ENCODE measurements at regions not wholly inside any gene's neighbourhood (a gene's known extent, or its start where the extent isn't known, plus 50 kb on each side); places are given as distances from the start of the nearest gene placed in this dataset.

GRCh38 chr6:40049128-40049527 lies 114.9 kb upstream of the MOCS1 start:
- no peak for FAIRE-seq
- TF ChIP-seq POLR2A (IDR thresholded peaks at IDR 0.05; ENCODE audit: low read depth, low read length), result no peak

GRCh38 chr6:40044196-40044595 lies 109.9 kb upstream of the MOCS1 start:
- FAIRE-seq, result no peak
- no peak for TF ChIP-seq POLR2A (IDR thresholded peaks at IDR 0.05; ENCODE audit: low read depth, low read length)

More at GRCh38 chr6:40049128-40049527, 114.9 kb upstream of the MOCS1 start:
- DNase-seq (ENCODE audit: insufficient read length, low spot score), result no peak

GRCh38 chr6:40042232-40042631 lies 108.0 kb upstream of the MOCS1 start:
- TF ChIP-seq POLR2A (IDR thresholded peaks at IDR 0.05; ENCODE audit: low read depth, low read length), result no peak
- DNase-seq (ENCODE audit: insufficient read length, low spot score), result no peak
- no peak for FAIRE-seq

More at GRCh38 chr6:40044196-40044595, 109.9 kb upstream of the MOCS1 start:
- no peak for DNase-seq (ENCODE audit: insufficient read length, low spot score)

GRCh38 chr6:40039042-40039441 lies 104.8 kb upstream of the MOCS1 start:
- no peak for TF ChIP-seq POLR2A (IDR thresholded peaks at IDR 0.05; ENCODE audit: low read depth, low read length)
- FAIRE-seq, result no peak
- no peak for DNase-seq (ENCODE audit: insufficient read length, low spot score)

- DNase-seq (ENCODE audit: insufficient read length, low spot score), result no peak
- TF ChIP-seq POLR2A (IDR thresholded peaks at IDR 0.05; ENCODE audit: low read depth, low read length), result no peak
- FAIRE-seq, result no peak
Measured at GRCh38 chr6:40038626-40039025, 104.4 kb upstream of the MOCS1 start.

- no peak for DNase-seq (ENCODE audit: insufficient read length, low spot score)
- TF ChIP-seq POLR2A (IDR thresholded peaks at IDR 0.05; ENCODE audit: low read depth, low read length), result no peak
- no peak for FAIRE-seq
Measured at GRCh38 chr6:40037271-40037670, 103.0 kb upstream of the MOCS1 start.

GRCh38 chr6:40036186-40036585 lies 101.9 kb upstream of the MOCS1 start:
- FAIRE-seq, result no peak
- no peak for DNase-seq (ENCODE audit: insufficient read length, low spot score)
- TF ChIP-seq POLR2A (IDR thresholded peaks at IDR 0.05; ENCODE audit: low read depth, low read length), result no peak

GRCh38 chr6:40028449-40028848 lies 94.2 kb upstream of the MOCS1 start:
- DNase-seq (ENCODE audit: insufficient read length, low spot score), result no peak
- FAIRE-seq, result no peak
- no peak for TF ChIP-seq POLR2A (IDR thresholded peaks at IDR 0.05; ENCODE audit: low read depth, low read length)

- no peak for FAIRE-seq
- no peak for DNase-seq (ENCODE audit: insufficient read length, low spot score)
- no peak for TF ChIP-seq POLR2A (IDR thresholded peaks at IDR 0.05; ENCODE audit: low read depth, low read length)
Measured at GRCh38 chr6:40022867-40023266, 88.6 kb upstream of the MOCS1 start.

GRCh38 chr6:40020166-40020565 lies 85.9 kb upstream of the MOCS1 start:
- no peak for DNase-seq (ENCODE audit: insufficient read length, low spot score)
- no peak for FAIRE-seq
- no peak for TF ChIP-seq POLR2A (IDR thresholded peaks at IDR 0.05; ENCODE audit: low read depth, low read length)

GRCh38 chr6:40015530-40015929 lies 81.3 kb upstream of the MOCS1 start:
- DNase-seq (ENCODE audit: insufficient read length, low spot score) (no peak), FAIRE-seq (no peak)
- no peak for TF ChIP-seq POLR2A (IDR thresholded peaks at IDR 0.05; ENCODE audit: low read depth, low read length)

GRCh38 chr6:40011844-40012243 lies 77.6 kb upstream of the MOCS1 start:
- FAIRE-seq, result no peak
- no peak for DNase-seq (ENCODE audit: insufficient read length, low spot score)
- no peak for TF ChIP-seq POLR2A (IDR thresholded peaks at IDR 0.05; ENCODE audit: low read depth, low read length)

- no peak for TF ChIP-seq POLR2A (IDR thresholded peaks at IDR 0.05; ENCODE audit: low read depth, low read length)
- FAIRE-seq (no peak), DNase-seq (ENCODE audit: insufficient read length, low spot score) (no peak)
Measured at GRCh38 chr6:40000964-40001515, 66.8 kb upstream of the MOCS1 start.

GRCh38 chr6:39999006-39999867 lies 65.0 kb upstream of the MOCS1 start:
- no peak for TF ChIP-seq POLR2A (IDR thresholded peaks at IDR 0.05; ENCODE audit: low read depth, low read length)
- FAIRE-seq (no peak), DNase-seq (ENCODE audit: insufficient read length, low spot score) (no peak)

- DNase-seq (ENCODE audit: insufficient read length, low spot score) (no peak), FAIRE-seq (no peak)
Measured at GRCh38 chr6:39998126-39998525, 63.9 kb upstream of the MOCS1 start.

More at GRCh38 chr6:39998126-39998525, 63.9 kb upstream of the MOCS1 start:
- TF ChIP-seq POLR2A (IDR thresholded peaks at IDR 0.05; ENCODE audit: low read depth, low read length), result no peak
